Neural cell (in vitro differentiated cells): ENCODE measurements at regions not wholly inside any gene's neighbourhood (a gene's known extent, or its start where the extent isn't known, plus 50 kb on each side); places are given as distances from the start of the nearest gene placed in this dataset.

Experiments used
- H2AFZ ChIP-seq: fragments of 200-600, 300-800 bp; sonication (generic), shearing (Covaris generic); 2 replicates; pipeline ENCODE4 v1.6.0; 2014; ENCODE audit warnings: low read depth, mild to moderate bottlenecking, antibody characterized with exemption, low read length, moderate library complexity
- H3F3A ChIP-seq: fragments of 200-600 bp; shearing (Covaris generic); 2 replicates; pipeline ENCODE4 v1.6.1; 2016; ENCODE audit warnings: mild to moderate bottlenecking, moderate library complexity, mixed read lengths, antibody characterized with exemption, low read length; ENCODE audit not compliant: insufficient read depth, poor library complexity, severe bottlenecking
- H3K27ac ChIP-seq: fragments of 200-600, 300-800 bp; sonication (generic), shearing (Covaris generic); 2 replicates; pipeline ENCODE4 v1.5.1; 2014; ENCODE audit warnings: mild to moderate bottlenecking, low read length, moderate library complexity
- H3K27me3 ChIP-seq: fragments of 300-800, 200-600 bp; sonication (generic), shearing (Covaris generic); 2 replicates; pipeline ENCODE4 v1.6.0; 2014; ENCODE audit warnings: mild to moderate bottlenecking, low read depth, low read length, moderate library complexity; ENCODE audit not compliant: insufficient read depth
- H3K36me3 ChIP-seq: fragments of 300-800, 200-600 bp; sonication (generic), shearing (Covaris generic); 2 replicates; pipeline ENCODE4 v1.5.1; 2014; ENCODE audit warnings: mild to moderate bottlenecking, antibody characterized with exemption, low read length, moderate library complexity; ENCODE audit not compliant: insufficient read depth
- H3K4me2 ChIP-seq: fragments of 300-800, 200-600 bp; sonication (generic), shearing (Covaris generic); 2 replicates; pipeline ENCODE4 v1.6.0; 2014; ENCODE audit warnings: mild to moderate bottlenecking, low read length
- H3K4me3 ChIP-seq: fragments of 300-800, 200-600 bp; sonication (generic), shearing (Covaris generic); 2 replicates; pipeline ENCODE4 v1.5.1; 2014; ENCODE audit warnings: mild to moderate bottlenecking, low read length, moderate library complexity
- H3K79me2 ChIP-seq: fragments of 200-600 bp; shearing (Covaris generic); replicated peaks from 2 replicates; pipeline ENCODE4 v1.6.0; 2014; ENCODE audit warnings: mild to moderate bottlenecking, low read length, moderate library complexity; ENCODE audit not compliant: insufficient read depth
- H3K9ac ChIP-seq: fragments of 300-800, 200-600 bp; sonication (generic), shearing (Covaris generic); 2 replicates; pipeline ENCODE4 v1.6.1; 2016; ENCODE audit warnings: mild to moderate bottlenecking, low read length, mixed read lengths
- H3K9me2 ChIP-seq: fragments of 200-600 bp; shearing (Covaris generic); 2 replicates; pipeline ENCODE4 v1.6.1; 2016; ENCODE audit warnings: mild to moderate bottlenecking, low read length, mixed read lengths; ENCODE audit not compliant: insufficient read depth
- H3K9me3 ChIP-seq: fragments of 200-600, 300-800 bp; sonication (generic), shearing (Covaris generic); 2 replicates; pipeline ENCODE4 v1.6.1; 2016; ENCODE audit warnings: mild to moderate bottlenecking, mixed run types, low read length, moderate library complexity, mixed read lengths
- H4K20me1 ChIP-seq: fragments of 200-600 bp; shearing (Covaris generic); 2 replicates; pipeline ENCODE4 v1.6.1; 2016; ENCODE audit warnings: mild to moderate bottlenecking, mixed run types; ENCODE audit not compliant: insufficient read depth
- EP300 ChIP-seq: fragments of 450-650 bp; conservative IDR thresholded peaks from 2 replicates; pipeline ENCODE4 v1.6.1; 2014; ENCODE audit warnings: antibody characterized with exemption, mild to moderate bottlenecking, moderate library complexity; ENCODE audit not compliant: poor library complexity, severe bottlenecking
- EZH2 ChIP-seq: fragments of 200-600, 300-800 bp; shearing (Covaris generic), sonication (generic); IDR thresholded peaks from 2 replicates; pipeline ENCODE4 v1.6.1; 2014; ENCODE audit warnings: antibody characterized with exemption, low read length, borderline replicate concordance, mild to moderate bottlenecking; ENCODE audit not compliant: insufficient read depth, poor library complexity, severe bottlenecking
- MXI1 ChIP-seq: fragments of 450-650 bp; conservative IDR thresholded peaks from 2 replicates; pipeline ENCODE4 v1.6.1; 2014; ENCODE audit warnings: antibody characterized with exemption, mild to moderate bottlenecking; ENCODE audit not compliant: poor library complexity, severe bottlenecking
- POLR2AphosphoS5 ChIP-seq: IDR thresholded peaks from 2 replicates; pipeline ENCODE4 v1.6.1; 2012
- RAD21 ChIP-seq: fragments of 450-650 bp; conservative IDR thresholded peaks from 2 replicates; pipeline ENCODE4 v1.6.1; 2014; ENCODE audit warnings: antibody characterized with exemption, mild to moderate bottlenecking, moderate library complexity
- REST ChIP-seq: IDR thresholded peaks from 2 replicates; pipeline ENCODE4 v1.6.1; 2012; ENCODE audit warnings: borderline replicate concordance
- SMC3 ChIP-seq: fragments of 450-650 bp; conservative IDR thresholded peaks from 2 replicates; pipeline ENCODE4 v1.6.1; 2014; ENCODE audit warnings: antibody characterized with exemption, mild to moderate bottlenecking, moderate library complexity; ENCODE audit not compliant: poor library complexity
- TAF1 ChIP-seq: IDR thresholded peaks from 2 replicates; pipeline ENCODE4 v1.6.1; 2012; ENCODE audit warnings: low read depth
- TF ChIP-seq, protein P1 (sequence below): fragments of 450-650 bp; IDR thresholded peaks from 2 replicates; pipeline ENCODE4 v1.5.1; 2014; ENCODE audit warnings: antibody characterized with exemption, mild to moderate bottlenecking, moderate library complexity; ENCODE audit not compliant: poor library complexity, severe bottlenecking

- no peaks in the 10 kb centered on the region for H3K9me3 ChIP-seq
- no peak overlapping the region for H3K4me2 ChIP-seq
- no peaks in the 10 kb centered on the region for H3F3A ChIP-seq
- no peaks in the 10 kb centered on the region for H3K27me3 ChIP-seq
- H4K20me1 ChIP-seq, result no peaks in the 10 kb centered on the region
- no peak overlapping the region for H2AFZ ChIP-seq
- H3K79me2 ChIP-seq, result no peaks in the 10 kb centered on the region
- H3K9me2 ChIP-seq, result no peaks in the 10 kb centered on the region
- TF ChIP-seq MXI1, result no peak
- no peak for TF ChIP-seq REST
- TF ChIP-seq SMC3, result no peak
- TF ChIP-seq, protein P1, sequence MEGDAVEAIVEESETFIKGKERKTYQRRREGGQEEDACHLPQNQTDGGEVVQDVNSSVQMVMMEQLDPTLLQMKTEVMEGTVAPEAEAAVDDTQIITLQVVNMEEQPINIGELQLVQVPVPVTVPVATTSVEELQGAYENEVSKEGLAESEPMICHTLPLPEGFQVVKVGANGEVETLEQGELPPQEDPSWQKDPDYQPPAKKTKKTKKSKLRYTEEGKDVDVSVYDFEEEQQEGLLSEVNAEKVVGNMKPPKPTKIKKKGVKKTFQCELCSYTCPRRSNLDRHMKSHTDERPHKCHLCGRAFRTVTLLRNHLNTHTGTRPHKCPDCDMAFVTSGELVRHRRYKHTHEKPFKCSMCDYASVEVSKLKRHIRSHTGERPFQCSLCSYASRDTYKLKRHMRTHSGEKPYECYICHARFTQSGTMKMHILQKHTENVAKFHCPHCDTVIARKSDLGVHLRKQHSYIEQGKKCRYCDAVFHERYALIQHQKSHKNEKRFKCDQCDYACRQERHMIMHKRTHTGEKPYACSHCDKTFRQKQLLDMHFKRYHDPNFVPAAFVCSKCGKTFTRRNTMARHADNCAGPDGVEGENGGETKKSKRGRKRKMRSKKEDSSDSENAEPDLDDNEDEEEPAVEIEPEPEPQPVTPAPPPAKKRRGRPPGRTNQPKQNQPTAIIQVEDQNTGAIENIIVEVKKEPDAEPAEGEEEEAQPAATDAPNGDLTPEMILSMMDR, result no peak
- no peak for TF ChIP-seq EP300
- no peak for TF ChIP-seq RAD21
- TF ChIP-seq TAF1, result no peak
- no peak for TF ChIP-seq EZH2
- no peak for TF ChIP-seq POLR2AphosphoS5
- H3K36me3 ChIP-seq, result no peaks in the 10 kb centered on the region
- H3K4me3 ChIP-seq, result no peak overlapping the region
- no peak overlapping the region for H3K9ac ChIP-seq
- no peak overlapping the region for H3K27ac ChIP-seq
Observed at GRCh38 chr2:160893581-160893980, 266.6 kb upstream of the TANK start.

- Histone ChIP-seq H3K4me3 (no peak overlapping the region), H3K27ac (no peak overlapping the region), H3K9me3 (no peaks in the 10 kb centered on the region), H3K9ac (no peak overlapping the region), H4K20me1 (no peaks in the 10 kb centered on the region), H3K9me2 (no peaks in the 10 kb centered on the region), H3K79me2 (no peaks in the 10 kb centered on the region), H3F3A (no peaks in the 10 kb centered on the region), H3K4me2 (no peak overlapping the region), H3K27me3 (no peaks in the 10 kb centered on the region), H3K36me3 (no peaks in the 10 kb centered on the region), H2AFZ (no peak overlapping the region)
- no peak for TF ChIP-seq TAF1
- no peak for TF ChIP-seq SMC3
- no peak for TF ChIP-seq EP300
- TF ChIP-seq RAD21, result no peak
- TF ChIP-seq, protein P1, result no peak
- no peak for TF ChIP-seq MXI1
- no peak for TF ChIP-seq POLR2AphosphoS5
- TF ChIP-seq REST, result no peak
- no peak for TF ChIP-seq EZH2
Observed at GRCh38 chr2:160898581-160899307, 261.5 kb upstream of the TANK start.
